ENCODE measurements at regions not wholly inside any gene's neighbourhood (a gene's known extent, or its start where the extent isn't known, plus 50 kb on each side); places are given as distances from the start of the nearest gene placed in this dataset.
"Not testable (repeated sequence)": the region's sequence is repeated elsewhere in the genome, so short reads cannot be mapped to it uniquely, and the experiment has no call there.

GRCh38 chr4:133584714-133585113 lies 435.6 kb downstream of the PCDH10 start:
- peak in 1 of 8 experiments; percentile 32 for ATAC-seq (replicated peaks in 6 of 8)
- no peak overlapping the region for H3K27ac ChIP-seq
- no peak overlapping the region for H3K4me3 ChIP-seq
- in situ Hi-C loops (cut with MboI; ENCODE audit: low pct_unique_long_range_greater_than_20kb in 2 of 9, low sequenced_read_pairs in 9 of 9, unreplicated experiment in 9 of 9): no loop called here
- H3K4me1 ChIP-seq (replicated peaks in 1 of 2): no peaks in the 10 kb centered on the region
- 57 to 100% (median 75%) methylated on average over 1 to 4 of the region's 5 CpGs; no CpG with 5 or more reads in 2 of the 10 experiments for WGBS, 10 experiments

GRCh38 chr4:133581996-133582619 lies 433.0 kb downstream of the PCDH10 start:
- ATAC-seq (replicated peaks in 6 of 8): no peak
- 0 to 94% (median 82%) methylated on average over 2 of the region's 2 CpGs; no CpG with 5 or more reads in 2 of the 10 experiments for WGBS, 10 experiments
- Histone ChIP-seq H3K4me3 (no peak overlapping the region), H3K27ac (no peak overlapping the region), H3K4me1 (replicated peaks in 1 of 2) (no peaks in the 10 kb centered on the region)
- in situ Hi-C loops (cut with MboI; ENCODE audit: low pct_unique_long_range_greater_than_20kb in 2 of 9, low sequenced_read_pairs in 9 of 9, unreplicated experiment in 9 of 9): no loop called here

DNA sequence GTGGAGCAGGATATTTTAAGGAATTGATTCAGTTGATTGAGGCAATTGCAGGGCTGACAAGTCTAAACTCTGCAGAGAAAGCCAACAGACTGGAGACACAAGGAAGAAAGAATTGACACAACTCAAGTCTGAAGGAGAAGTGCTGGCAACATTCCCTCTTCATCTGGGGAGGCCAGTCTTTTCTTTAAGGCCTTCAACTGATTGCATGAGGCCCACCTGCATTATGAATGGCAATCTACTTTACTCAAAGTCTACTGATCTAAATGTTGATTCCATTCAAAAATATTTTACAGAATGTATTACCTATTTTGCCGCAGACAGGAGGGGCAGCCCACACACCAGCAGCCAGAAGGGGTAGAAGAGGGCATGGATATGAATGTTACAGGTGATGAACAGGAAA lies 425.2 kb downstream of the PCDH10 start:
- Histone ChIP-seq H3K4me1 (replicated peaks in 1 of 2) (no peaks in the 10 kb centered on the region), H3K4me3 (no peak overlapping the region), H3K27ac (no peak overlapping the region)
- no peak for ATAC-seq (replicated peaks in 6 of 8)
- in situ Hi-C loops (cut with MboI; ENCODE audit: low pct_unique_long_range_greater_than_20kb in 2 of 9, low sequenced_read_pairs in 9 of 9, unreplicated experiment in 9 of 9): no loop called here
- 0 to 100% (median 60%) methylated on average over 1 of the region's 1 CpG; no CpG with 5 or more reads in 2 of the 10 experiments for WGBS, 10 experiments

- Histone ChIP-seq H3K4me3 (no peak overlapping the region), H3K27ac (no peak overlapping the region), H3K4me1 (replicated peaks in 1 of 2) (peaks cover 0 to 5% of the 10 kb centered on the region in 2 donors)
- WGBS, 10 experiments: 0 to 80% (median 0%) methylated on average over 1 of the region's 1 CpG; no CpG with 5 or more reads in 3 of the 10 experiments
- in situ Hi-C loops (cut with MboI; ENCODE audit: low pct_unique_long_range_greater_than_20kb in 2 of 9, low sequenced_read_pairs in 9 of 9, unreplicated experiment in 9 of 9): no loop called here
- peak in 5 of 8 experiments; percentile 65 to 96 (median 90) for ATAC-seq (replicated peaks in 6 of 8)
These were observed 416.3 kb downstream of the PCDH10 start for GRCh38 chr4:133565379-133565778.

DNA sequence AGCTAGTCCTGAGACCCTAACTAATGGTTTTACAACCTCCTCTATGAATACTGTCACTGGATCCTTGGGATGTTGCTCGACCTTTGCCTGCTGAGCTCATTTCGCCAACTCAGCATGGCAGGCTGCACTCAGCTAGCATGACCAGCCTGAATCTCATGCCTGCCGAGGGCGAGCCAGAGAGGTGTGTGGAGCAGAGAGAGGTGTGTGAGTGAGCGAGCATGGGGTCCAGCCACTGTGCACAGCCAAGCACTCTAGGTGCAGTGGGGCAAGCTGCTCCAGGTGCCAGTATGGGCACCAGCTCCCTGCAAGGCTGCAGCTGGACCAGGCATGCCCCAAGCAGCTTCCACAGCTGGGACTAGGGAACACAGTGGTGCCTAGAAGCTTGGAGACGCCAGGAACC lies 410.9 kb downstream of the PCDH10 start:
- peak in 3 of 8 experiments; percentile 24 to 28 (median 27) for ATAC-seq (replicated peaks in 6 of 8)
- Histone ChIP-seq H3K27ac (no peak overlapping the region), H3K4me1 (replicated peaks in 1 of 2) (no peaks in the 10 kb centered on the region), H3K4me3 (no peak overlapping the region)
- WGBS, 10 experiments: 0 to 49% (median 20%) methylated on average over 1 to 3 of the region's 6 CpGs; no CpG with 5 or more reads in 6 of the 10 experiments
- in situ Hi-C loops (cut with MboI; ENCODE audit: low pct_unique_long_range_greater_than_20kb in 2 of 9, low sequenced_read_pairs in 9 of 9, unreplicated experiment in 9 of 9): no loop called here

- Histone ChIP-seq H3K4me1 (replicated peaks in 1 of 2) (no peaks in the 10 kb centered on the region), H3K4me3 (no peak overlapping the region), H3K27ac (no peak overlapping the region)
- in situ Hi-C loops (cut with MboI; ENCODE audit: low pct_unique_long_range_greater_than_20kb in 2 of 9, low sequenced_read_pairs in 9 of 9, unreplicated experiment in 9 of 9): no loop called here
- ATAC-seq (replicated peaks in 6 of 8): no peak
- 0 to 100% (median 80%) methylated on average over 1 of the region's 1 CpG; no CpG with 5 or more reads in 2 of the 10 experiments for whole genome bisulfite sequencing, 10 experiments
These were observed 406.6 kb downstream of the PCDH10 start for GRCh38 chr4:133555671-133556070.

- ATAC-seq (replicated peaks in 6 of 8): no peak
These were observed 401.3 kb downstream of the PCDH10 start for GRCh38 chr4:133550436-133550835.

DNA sequence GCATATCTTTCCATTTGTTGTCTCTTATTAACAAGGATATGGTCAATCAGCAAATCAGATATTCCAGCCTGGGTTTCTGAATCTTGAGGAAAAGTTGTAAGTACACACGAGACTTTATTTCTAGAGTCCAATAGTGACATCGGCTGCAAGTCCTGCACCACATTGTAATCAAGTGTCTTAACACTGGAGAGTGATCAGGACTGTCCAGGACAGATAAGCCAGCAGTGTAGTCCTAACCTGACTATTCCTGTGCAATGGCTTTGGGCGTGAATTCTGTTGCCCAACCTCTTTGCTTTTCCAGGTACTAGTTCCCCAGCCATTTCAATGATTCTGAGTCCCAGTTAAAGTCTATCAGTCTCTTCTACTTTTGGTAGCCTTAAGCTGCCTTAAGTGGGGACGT lies 395.0 kb downstream of the PCDH10 start:
- ATAC-seq (replicated peaks in 6 of 8): no peak
- H3K4me1 ChIP-seq (replicated peaks in 1 of 2): no peaks in the 10 kb centered on the region
- 5 to 100% (median 84%) methylated on average over 1 to 4 of the region's 4 CpGs for WGBS, 10 experiments

More at GRCh38 chr4:133550436-133550835, 401.3 kb downstream of the PCDH10 start:
- in situ Hi-C loops (cut with MboI; ENCODE audit: low pct_unique_long_range_greater_than_20kb in 2 of 9, low sequenced_read_pairs in 9 of 9, unreplicated experiment in 9 of 9): no loop called here
- H3K27ac ChIP-seq: no peak overlapping the region
- H3K4me3 ChIP-seq: no peak overlapping the region
- 0 to 100% (median 82%) methylated on average over 1 to 4 of the region's 4 CpGs for WGBS, 10 experiments
- no peaks in the 10 kb centered on the region for H3K4me1 ChIP-seq (replicated peaks in 1 of 2)

DNA sequence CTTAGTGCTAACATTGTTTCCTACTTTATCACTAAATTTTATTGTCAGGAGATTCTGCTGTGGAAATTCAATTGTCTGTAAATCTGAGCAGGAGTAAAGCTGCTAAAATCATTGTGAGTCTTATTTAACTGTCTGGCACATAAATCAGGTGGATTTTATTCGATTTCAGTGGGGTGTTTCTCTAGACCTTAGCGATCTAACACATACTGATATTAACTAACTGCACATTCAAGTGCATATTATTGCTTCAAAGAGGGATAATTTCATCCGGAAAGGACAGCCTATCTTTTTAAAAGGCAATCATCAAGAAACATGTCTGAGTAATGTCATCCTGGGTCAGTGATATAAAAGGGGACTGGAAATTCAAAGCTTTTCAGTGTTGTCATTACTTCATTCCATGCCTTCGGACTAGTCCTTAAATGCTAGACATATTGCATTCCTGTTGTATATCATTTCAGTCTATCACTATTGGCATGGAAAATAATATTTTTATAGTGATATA lies 388.7 kb downstream of the PCDH10 start:
- WGBS, 10 experiments: 0 to 70% (median 42%) methylated on average over 2 to 4 of the region's 4 CpGs
- in situ Hi-C loops (cut with MboI; ENCODE audit: low pct_unique_long_range_greater_than_20kb in 2 of 9, low sequenced_read_pairs in 9 of 9, unreplicated experiment in 9 of 9): no loop called here
- Histone ChIP-seq H3K27ac (no peak overlapping the region), H3K4me3 (no peak overlapping the region), H3K4me1 (replicated peaks in 1 of 2) (peaks cover 0 to 7% of the 10 kb centered on the region in 2 donors)
- peak in 5 of 8 experiments; percentile 44 to 91 (median 68) for ATAC-seq (replicated peaks in 6 of 8)

More for the DNA sequence above, 395.0 kb downstream of the PCDH10 start:
- no peak overlapping the region for H3K4me3 ChIP-seq
- in situ Hi-C loops (cut with MboI; ENCODE audit: low pct_unique_long_range_greater_than_20kb in 2 of 9, low sequenced_read_pairs in 9 of 9, unreplicated experiment in 9 of 9): no loop called here
- no peak overlapping the region for H3K27ac ChIP-seq

- H3K4me3 ChIP-seq; H3K4me1 ChIP-seq (replicated peaks in 1 of 2); ATAC-seq (replicated peaks in 6 of 8); in situ Hi-C loops (cut with MboI; ENCODE audit: low pct_unique_long_range_greater_than_20kb in 2 of 9, low sequenced_read_pairs in 9 of 9, unreplicated experiment in 9 of 9); H3K27ac ChIP-seq: not testable (repeated sequence)
- 7 to 100% (median 75%) methylated on average over 1 to 5 of the region's 6 CpGs; no CpG with 5 or more reads in 1 of the 10 experiments for WGBS, 10 experiments
These were observed 385.1 kb downstream of the PCDH10 start for GRCh38 chr4:133534224-133534623.

- ATAC-seq (replicated peaks in 6 of 8): no peak
- H3K4me3 ChIP-seq: no peak overlapping the region
- no peak overlapping the region for H3K27ac ChIP-seq
- no peaks in the 10 kb centered on the region for H3K4me1 ChIP-seq (replicated peaks in 1 of 2)
- WGBS, 10 experiments: 0 to 80% (median 63%) methylated on average over 1 of the region's 1 CpG; no CpG with 5 or more reads in 6 of the 10 experiments
- in situ Hi-C loops (cut with MboI; ENCODE audit: low pct_unique_long_range_greater_than_20kb in 2 of 9, low sequenced_read_pairs in 9 of 9, unreplicated experiment in 9 of 9): no loop called here
These were observed 375.3 kb downstream of the PCDH10 start for GRCh38 chr4:133524369-133524768.

DNA sequence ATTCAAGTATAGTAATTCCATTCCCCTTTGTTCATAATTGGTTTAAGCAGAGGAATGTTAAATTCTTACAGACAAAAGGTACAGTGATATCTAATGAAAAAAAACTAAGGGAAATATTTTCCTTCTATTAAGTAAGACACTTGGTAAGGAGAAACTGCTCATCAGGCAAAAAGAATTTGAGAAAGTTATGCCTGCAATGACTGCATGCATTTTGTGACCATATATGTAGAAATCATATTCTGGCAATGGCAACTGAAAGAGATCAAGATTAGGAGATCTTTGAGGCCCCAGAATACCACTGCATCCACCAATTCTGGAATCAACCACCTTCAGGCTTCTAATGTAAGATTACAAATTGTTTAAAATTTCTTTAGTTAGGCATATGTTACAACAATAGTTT lies 364.8 kb downstream of the PCDH10 start:
- no peaks in the 10 kb centered on the region for H3K4me1 ChIP-seq (replicated peaks in 1 of 2)
- no peak overlapping the region for H3K27ac ChIP-seq
- H3K4me3 ChIP-seq: no peak overlapping the region
- ATAC-seq (replicated peaks in 6 of 8): no peak
- in situ Hi-C loops (cut with MboI; ENCODE audit: low pct_unique_long_range_greater_than_20kb in 2 of 9, low sequenced_read_pairs in 9 of 9, unreplicated experiment in 9 of 9): no loop called here

GRCh38 chr4:133498149-133498548 lies 349.1 kb downstream of the PCDH10 start:
- Histone ChIP-seq H3K4me1 (replicated peaks in 1 of 2) (no peaks in the 10 kb centered on the region), H3K27ac (no peak overlapping the region), H3K4me3 (no peak overlapping the region)
- ATAC-seq (replicated peaks in 6 of 8): no peak
- WGBS, 10 experiments: 13 to 100% (median 88%) methylated on average over 4 to 6 of the region's 6 CpGs
- in situ Hi-C loops (cut with MboI; ENCODE audit: low pct_unique_long_range_greater_than_20kb in 2 of 9, low sequenced_read_pairs in 9 of 9, unreplicated experiment in 9 of 9): no loop called here

- WGBS, 10 experiments: 0 to 91% (median 72%) methylated on average over 1 of the region's 1 CpG; no CpG with 5 or more reads in 2 of the 10 experiments
- H3K4me1 ChIP-seq (replicated peaks in 1 of 2): no peaks in the 10 kb centered on the region
- in situ Hi-C loops (cut with MboI; ENCODE audit: low pct_unique_long_range_greater_than_20kb in 2 of 9, low sequenced_read_pairs in 9 of 9, unreplicated experiment in 9 of 9): no loop called here
- no peak overlapping the region for H3K27ac ChIP-seq
- no peak for ATAC-seq (replicated peaks in 6 of 8)
- no peak overlapping the region for H3K4me3 ChIP-seq
These were observed 344.7 kb downstream of the PCDH10 start for GRCh38 chr4:133493776-133494175.
